Activated CD4-positive, alpha-beta T cell treated with anti-CD3 and anti-CD28 coated beads for 48 hours (primary cell): ENCODE measurements at regions not wholly inside any gene's neighbourhood (a gene's known extent, or its start where the extent isn't known, plus 50 kb on each side); places are given as distances from the start of the nearest gene placed in this dataset.

Source experiments
- DNase-seq: peaks from one replicate; pipeline ENCODE4 v3.0.0-alpha.2; 2020

DNA sequence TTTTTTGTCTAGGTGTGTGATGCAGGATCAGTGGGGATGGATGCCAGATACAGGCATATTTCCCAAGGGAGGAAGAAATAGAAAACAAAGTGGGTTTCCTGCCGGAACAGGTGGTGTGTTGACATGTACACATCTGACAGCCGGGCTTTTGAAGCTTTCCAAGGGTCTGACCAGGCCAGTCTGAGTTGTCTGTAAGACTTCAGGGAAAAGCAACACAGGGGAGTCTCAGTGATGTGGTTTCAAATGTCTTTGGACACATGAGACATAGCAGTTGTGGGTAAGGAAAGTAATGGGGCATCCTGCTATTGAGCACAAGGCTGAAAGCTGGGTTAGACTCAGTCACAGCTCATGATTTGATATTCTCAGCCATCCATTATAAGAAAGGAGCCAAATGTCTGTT lies 274.9 kb downstream of the PIK3R1 start:
- DNase-seq = no peak

DNA sequence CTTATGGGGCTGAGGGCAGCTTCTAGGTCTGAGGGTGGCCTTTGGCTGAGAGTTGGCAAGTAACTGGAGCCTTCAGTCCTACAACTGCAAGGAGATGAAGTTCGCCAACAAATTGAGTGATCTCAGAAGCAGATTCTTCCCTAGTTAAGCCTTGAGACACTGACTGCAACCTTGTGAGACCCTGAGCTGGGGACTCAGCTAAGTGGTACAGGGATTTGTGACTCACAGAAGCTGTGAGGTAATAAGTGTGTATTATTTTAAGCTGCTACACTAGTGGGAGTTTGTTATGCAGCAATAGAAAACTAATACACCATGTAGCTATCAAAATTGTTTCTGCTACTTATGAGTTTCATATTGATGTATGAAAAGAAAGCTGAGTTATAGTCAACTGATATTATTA lies 279.2 kb downstream of the PIK3R1 start:
- no peak for DNase-seq

DNA sequence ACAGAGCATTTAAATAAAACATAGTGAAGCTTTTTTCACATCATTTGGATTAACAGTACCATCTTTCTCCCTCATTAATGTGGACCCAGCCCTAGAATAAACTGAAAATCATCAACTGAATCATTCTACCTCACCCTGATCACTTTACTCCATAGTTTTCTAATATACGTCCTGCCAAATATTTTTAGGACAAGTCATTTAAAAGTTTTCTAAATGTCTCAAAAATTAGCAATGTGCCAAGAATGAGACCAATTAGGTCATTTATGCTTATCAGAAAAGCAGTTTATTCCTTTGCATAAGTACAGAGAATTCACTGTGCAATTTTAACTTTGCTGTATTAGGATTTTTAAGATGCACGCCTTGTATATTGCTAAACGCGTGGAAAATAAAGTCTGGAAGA lies 284.4 kb downstream of the PIK3R1 start:
- no peak for DNase-seq

DNA sequence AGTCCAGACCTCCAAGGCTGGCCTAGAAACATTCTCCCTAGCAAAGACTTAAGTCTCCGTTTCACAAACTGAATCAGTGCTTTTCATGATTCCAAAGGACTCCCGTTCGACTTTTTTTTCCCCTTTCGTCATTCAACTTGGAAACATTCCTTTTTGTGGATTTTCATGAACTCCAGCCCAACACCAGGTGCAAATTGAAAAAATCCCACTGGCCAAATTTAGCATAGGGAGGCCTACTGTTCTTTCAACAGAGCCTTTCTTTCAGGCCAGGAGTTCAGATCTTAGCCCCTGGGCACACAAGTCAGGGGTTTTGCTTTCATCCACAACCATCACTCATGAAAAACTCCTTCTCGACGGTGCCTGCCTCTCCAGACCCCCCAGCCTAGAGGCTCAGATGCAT lies 285.3 kb downstream of the PIK3R1 start:
- DNase-seq = no peak

DNA sequence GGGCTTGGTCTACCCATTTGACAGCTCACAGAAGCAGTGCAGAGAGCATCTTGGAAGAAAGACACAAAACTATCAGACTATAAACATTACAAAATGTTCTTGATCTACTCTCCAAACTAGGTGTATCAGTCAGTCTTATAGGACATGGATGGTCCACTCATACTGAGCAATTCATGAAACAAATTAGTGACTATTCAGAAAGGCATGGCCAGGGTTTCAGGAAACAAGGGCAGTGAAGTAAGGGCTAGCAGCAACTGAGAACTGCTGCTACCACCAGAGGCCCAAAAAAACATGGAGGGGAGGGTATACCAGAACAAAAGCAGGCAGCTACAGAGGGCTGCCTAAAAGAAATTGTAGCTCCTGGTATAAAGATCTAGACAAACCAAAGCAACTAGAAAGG lies 287.0 kb downstream of the PIK3R1 start:
- no peak for DNase-seq

DNA sequence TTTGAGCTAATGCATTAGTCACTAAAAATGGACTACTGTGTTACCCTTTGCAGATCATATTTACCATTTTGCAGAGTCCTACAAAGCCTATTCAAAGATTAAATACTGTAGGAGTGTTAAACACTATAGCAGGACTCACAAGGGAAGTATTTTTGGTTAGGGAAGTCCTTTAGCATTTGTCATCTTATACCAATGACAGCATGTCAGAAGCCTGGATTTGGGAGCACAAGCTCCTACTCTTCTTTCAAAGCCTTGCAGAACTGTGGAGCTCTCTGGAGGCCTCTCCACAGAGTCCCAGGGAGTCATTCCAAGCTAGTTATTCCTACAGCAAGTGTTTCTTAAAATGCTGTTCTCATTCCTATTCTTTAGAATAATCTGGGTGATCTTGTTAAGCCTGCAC lies 288.8 kb downstream of the PIK3R1 start:
- DNase-seq = no peak

DNA sequence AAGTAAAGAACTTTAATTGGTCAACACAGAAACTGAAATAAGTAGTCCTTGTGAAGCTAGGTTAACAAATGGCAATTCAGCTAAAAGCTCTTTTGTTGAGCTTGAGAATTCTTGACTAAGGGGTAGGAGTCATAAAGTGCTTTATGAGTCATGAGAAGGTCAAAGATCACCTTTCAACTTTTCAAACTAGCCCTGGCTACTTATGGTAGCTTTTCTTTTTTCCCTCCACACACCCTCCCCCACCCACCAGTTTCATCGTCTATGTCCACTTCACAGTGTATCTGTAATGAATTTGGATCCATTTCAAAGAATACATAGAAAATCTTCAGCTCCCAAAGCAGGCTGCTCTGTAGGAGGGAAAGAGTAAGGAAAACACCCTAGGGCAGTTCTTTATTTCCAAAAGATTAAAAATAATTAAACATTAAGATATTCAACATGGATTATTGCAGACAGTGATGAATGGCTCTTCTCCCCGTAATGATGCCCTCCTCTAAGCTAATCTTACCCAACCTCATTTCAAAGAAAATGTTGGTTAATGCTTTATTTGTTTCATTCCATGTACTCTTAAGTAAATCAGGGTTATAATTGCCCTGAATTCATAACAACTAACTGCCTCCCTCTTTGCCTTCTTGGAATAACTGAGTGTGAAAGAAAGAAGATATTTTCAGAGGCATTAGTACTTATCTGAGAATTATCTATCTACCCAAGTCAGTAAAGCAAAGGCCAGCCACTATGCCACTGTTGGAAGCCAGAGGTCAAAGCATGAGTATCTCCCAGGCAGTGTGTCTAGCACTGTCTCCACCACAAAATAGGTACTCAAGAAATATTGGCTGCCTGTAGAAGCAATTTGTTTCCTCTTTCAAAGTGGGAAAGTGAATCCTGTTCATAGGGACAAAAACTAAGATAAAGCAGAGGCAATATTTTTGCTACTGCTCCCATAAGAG lies 290.6 kb downstream of the PIK3R1 start:
- no peak for DNase-seq

DNA sequence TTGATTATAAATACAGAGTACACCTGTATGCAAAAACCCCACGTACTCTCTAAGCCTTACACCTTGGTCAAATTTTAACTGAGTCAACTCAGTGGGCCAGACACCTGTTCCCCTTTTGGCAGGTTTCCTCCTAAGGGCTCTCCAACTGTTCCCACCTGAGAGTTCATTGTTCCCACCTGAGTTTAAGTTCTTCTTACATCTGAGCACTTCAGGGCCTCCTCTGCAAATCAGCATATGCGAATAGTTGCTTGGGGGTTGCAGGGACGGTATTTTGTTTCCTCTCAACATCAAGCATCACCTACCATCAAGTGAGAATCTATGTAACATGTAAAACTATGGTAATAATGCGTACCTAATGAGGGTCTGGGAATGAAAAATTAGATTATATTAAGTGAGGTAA lies 300.0 kb downstream of the PIK3R1 start:
- no peak for DNase-seq

DNA sequence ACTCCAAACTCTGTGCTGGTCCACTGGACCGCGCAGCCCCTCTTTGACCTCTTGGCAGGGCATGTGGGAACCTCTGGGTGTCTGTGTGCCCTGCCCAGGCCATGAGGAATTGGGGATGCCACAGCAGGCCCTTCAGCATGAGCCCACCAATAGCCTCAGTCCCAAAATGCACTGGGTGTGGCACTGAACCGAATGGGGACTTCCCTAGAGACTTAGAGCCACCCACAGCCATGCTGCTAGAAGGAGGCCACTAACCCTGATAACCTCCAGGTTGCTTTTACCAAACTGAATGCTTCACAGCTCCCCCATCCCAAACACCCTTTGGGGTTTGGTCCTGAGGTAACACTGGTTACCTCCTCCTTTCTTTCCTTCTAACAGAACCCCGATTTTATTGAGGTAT lies 302.7 kb downstream of the PIK3R1 start:
- no peak for DNase-seq

DNA sequence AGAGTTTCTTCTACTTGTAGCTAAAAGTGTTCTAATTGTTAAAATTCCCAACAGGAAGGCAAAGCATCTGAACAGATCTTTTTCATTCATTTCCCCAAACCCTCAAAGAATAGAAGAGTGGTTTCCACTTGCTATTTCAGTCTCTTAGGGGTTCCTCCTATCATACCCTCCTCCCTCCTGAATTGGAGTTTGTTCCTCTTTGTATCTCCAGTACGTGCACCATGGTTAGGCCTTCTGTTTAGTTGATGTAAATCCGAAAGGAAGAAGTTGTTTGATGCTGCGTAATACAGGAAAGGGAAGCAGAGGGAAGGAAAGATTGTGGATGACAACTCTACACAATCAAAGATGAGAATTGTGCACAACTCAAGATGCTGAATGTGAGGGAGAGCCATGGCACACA lies 303.6 kb downstream of the PIK3R1 start:
- DNase-seq = no peak

DNA sequence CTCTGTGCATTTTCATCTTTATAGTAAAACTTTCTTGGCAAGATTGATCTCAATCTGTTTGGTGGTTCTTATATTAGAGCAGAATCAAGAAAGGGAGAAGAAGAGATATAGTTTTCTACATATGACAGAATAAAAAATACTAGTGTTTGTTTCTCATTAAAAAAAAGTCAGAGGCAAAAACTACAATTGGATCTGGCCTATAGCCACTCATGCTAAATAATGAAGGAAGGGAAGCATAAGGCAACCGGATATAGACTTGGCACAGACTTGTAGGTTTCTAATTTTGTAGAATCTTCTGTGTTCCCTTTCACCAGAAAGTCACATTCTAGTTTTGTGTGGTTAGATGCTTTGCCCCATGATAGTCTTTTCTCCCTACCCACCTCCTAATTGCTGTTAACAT lies 306.2 kb downstream of the PIK3R1 start:
- no peak for DNase-seq

DNA sequence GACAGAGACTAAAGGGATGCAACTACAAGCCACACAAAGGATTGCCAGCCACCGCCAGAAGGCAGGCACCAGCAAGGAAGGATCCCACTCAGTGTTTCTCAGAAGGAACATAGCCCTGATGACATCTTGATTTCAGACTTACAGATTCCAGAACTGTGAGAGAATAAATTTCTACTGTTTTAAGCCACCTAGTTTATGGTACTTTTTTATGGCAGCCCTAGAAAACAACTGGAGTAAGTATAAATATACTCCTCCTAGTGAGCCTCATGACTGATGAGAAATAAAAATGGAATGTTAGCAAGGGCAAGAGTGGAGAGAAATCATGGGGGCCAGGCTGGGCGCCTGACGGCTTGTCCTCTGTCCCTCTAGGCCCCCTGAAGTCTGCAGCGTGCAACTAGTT lies 307.3 kb downstream of the PIK3R1 start:
- DNase-seq = no peak

DNA sequence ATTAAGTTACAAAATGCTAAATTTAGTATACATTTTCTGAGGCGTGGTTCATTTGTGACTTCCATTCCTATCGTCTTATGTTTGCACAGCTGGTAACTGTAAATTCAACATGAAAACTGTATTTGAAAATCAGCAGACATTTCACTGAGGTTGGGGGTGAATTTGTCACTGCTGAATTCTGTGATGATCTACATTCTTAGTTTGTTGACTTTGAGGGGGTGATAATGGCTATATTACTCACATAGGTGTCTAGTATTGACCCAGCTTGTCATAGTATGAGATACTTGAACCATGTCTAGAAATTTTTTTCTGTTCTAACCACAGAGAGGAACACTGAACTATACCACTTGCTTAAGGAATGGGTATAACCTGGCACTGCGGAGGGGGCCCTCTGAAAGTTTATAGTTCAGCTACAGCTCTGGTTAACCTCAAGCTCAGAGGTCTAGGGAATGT lies 313.3 kb downstream of the PIK3R1 start:
- no peak for DNase-seq

DNA sequence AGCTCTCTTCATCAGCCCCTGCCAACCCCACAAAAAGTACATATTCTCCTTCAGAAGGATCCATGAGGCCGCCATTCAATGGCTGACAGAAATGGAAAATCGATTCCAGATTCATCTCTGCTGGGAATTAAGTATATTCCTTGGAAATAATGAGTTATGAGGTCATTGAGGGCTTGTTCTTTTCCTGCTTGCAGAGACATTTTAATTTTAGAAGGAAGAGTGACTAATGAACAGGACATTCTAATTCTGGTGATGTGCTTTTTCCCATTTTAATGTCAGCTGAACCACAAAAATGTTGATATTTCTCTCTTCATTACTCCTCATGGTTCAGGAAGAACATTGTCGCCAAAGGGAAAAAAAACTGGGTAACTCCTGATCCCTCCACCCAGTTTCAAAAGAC lies 314.0 kb downstream of the PIK3R1 start:
- no peak for DNase-seq

DNA sequence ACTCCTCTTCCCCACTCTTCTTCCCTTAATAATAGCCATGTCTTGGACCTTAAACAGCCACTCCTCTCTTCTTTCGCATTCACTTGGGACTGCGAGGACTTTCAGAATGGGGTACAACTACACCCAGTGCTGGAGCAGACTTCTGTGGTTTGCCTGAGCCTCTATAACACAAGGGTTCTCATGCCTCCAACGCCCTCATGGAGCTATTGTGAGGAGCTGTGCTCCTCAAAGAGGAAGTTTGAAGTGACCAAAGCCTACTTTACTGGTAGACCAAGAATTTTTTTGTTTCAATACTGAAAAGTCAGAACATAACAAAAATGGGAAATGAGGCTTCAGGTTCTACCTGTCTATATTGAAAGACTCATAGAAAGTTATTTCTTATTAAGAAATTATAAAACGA lies 316.4 kb downstream of the PIK3R1 start:
- DNase-seq = no peak

DNA sequence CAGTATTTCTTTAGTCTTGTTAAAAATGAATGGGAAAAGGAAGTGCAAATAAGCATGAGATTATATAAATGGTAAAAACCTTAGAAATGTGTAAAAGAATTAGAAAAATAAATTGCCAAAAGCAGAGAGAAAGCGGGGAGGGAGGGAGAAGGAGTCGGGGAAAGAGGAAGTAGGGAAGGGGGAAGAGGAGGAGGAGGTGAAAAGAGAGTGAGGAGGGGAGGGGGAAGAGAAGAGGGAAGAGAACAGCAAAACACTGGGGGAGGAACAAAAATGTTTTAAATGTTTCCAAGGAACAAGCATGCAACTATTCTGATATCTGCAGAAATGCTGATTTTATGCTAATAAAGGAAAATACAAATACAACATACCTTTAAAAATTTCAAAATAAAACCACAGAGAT lies 317.5 kb downstream of the PIK3R1 start:
- no peak for DNase-seq

DNA sequence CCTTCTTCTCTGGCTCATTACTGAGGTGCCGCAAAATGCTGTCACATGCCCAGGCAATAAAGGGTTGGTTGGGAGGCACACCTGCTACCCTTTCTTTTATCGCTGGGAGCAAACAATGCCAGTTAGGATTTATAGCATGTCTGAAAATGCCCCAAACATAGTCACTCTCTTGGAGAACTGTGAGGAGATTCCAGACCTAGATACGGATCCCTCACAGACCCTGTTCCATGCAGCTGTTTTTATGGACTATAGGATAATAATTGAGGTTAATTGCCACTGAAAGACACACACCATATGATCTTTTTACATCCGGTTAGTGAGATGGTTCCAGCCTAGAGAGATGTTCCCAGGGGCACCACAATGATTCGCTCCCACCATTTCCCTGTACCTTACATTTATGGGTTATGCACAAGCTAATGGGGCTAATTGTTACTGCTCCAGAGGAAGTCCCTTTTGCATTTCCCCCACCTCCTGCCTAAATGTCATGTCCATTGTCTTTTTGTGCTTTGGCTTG lies 318.1 kb downstream of the PIK3R1 start:
- no peak for DNase-seq

DNA sequence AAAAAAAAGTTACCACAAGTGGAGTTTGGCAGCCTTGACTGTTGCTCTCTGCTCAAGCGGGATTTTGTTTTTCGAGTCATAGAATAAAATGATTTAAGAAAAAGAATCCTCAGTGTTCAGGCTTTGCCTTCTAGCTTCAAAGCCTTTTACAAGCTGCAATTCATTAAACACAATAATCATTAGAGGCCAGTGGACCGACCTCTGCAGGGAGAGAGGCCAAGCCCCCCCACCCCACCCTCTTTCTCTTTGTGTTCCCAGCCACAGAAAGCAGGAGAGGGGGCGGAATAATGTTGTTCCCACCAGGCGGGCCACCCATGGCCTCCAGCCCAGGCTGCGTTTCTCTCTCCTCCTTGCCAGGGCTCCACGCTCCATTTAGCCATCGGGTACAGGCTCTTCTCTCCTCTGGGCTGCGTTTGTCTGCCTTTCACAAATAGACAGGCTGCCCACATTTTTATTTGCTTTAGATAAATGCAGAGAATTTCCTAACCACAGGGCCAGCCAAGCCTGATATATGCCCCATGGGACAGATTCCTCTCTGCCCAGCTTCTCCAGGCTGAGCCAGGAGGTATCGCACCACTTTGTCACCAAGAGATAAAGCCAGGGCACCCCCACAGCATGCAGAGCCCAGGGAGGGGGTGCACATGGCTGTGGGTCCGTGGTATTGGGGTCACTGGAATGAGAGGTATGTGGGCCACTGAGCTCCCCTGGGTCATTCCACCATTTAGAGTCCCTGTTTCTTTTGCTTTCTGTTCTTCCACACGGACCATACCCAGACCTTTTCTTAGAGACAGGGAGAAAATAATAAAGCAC lies 318.8 kb downstream of the PIK3R1 start:
- no peak for DNase-seq

DNA sequence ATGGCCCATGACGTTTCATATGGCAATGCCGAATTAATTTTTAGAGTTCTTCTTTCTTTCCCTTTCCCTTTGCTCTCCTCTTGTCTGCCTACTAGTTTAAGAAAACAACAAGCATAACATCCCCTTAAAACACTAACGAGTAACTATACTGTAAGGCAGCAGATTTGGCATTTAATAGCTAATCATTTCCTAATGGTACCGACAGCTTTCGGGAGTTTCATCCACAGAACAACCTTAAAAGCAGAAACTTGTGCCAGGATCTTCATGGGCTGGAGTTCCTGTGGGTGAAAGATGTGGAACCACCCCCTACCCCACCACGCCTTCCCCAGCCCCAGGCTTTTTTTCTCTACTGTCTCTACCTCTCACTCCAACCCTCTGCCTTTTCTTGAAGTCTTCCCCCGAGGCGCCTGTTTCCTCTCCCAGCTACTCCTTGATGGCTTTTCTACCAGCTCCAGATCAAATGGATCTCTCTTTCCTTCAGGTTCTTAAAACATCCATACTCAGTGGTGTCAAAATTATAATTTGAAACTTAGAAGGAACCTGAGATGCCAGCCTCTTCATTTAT lies 319.5 kb downstream of the PIK3R1 start:
- no peak for DNase-seq

DNA sequence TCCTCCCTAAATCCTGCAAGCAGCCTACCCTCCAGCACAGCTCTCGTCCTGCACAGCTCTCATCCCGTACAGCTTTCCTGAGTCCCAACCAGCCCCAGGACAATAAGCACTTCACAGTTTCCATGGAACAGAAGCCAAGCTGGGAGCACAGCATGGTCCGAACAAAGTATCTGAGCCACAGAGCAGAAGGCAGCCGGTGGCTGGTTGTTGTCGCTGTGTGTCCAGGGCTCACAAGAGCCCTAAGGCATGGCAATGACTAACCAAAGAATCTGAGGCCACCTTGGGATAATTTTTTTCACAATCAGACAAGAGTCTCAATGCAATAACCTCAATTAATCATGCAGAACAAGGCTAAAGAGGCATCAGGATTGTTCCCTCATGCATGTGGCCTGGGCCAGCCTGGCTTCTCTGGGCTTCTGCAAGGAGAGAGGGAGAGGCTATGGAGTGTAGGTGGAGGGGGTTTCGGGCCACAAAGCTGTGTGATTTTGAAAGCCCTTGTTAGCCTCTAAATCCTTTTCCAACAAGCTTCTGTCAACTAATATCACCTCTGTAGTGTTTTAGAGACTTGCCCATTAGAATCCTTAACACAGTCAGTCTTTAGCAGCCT lies 323.4 kb downstream of the PIK3R1 start:
- no peak for DNase-seq

DNA sequence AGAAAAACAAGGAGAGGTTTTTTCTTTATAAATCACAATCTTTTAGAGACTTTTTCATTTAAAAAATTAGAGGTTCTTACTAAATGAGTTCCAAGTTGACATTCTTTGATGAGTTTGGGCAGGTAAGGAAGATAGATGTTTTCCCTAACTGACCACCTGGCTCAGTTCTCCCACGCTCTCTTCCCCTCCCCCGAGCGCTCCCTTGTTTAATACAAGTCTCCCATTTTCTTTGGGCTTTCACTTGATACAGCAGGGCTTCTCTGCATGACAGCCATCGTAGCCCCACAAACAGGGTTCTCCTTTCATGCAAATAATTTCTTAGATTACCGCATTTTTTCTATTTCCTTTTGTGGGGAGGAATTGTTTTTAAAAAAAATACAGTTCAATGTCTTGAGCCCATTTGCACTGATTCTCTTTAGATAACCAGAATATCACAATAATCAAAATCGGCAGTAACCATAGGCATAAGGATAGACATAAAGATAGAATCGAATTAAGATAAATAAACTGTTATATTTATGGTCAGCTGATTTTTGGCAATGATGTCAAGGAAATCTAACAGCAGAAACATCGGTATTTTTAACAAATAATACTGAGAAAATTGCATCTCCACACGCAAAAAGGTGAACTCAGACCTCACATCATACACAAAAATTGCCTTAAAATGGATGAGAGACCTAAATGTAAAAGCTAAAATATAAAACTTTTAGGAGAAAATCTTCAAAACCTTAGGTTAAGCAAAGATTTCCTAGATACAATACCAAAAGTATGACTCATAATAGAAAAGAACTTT lies 325.4 kb downstream of the PIK3R1 start:
- DNase-seq = no peak

DNA sequence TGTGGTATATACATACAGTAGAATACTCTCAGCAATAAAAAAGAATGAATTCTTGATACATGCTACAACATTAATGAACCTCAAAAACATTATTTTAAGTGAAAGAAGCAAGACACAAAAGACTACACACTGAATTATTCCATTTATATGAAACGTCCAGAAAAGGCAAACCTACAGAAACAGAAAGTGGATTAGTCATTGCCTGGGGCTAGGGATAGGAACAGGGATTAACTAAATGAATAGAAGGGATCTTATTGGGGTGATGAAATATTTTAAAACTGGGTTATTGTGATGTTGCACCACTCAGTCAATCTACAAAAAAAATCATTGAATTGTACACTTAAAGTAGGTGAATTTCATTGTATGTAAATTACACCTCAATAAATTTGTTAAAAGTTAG lies 326.7 kb downstream of the PIK3R1 start:
- DNase-seq = no peak
